Nucleus accumbens (tissue), 56 donors: ENCODE measurements at regions not wholly inside any gene's neighbourhood (a gene's known extent, or its start where the extent isn't known, plus 50 kb on each side); places are given as distances from the start of the nearest gene placed in this dataset.

Source experiments
- DNase-seq, 56 donors: peaks; one replicate each; lab custom pipeline; 2025; lab: John Stamatoyannopoulos, UW

DNA sequence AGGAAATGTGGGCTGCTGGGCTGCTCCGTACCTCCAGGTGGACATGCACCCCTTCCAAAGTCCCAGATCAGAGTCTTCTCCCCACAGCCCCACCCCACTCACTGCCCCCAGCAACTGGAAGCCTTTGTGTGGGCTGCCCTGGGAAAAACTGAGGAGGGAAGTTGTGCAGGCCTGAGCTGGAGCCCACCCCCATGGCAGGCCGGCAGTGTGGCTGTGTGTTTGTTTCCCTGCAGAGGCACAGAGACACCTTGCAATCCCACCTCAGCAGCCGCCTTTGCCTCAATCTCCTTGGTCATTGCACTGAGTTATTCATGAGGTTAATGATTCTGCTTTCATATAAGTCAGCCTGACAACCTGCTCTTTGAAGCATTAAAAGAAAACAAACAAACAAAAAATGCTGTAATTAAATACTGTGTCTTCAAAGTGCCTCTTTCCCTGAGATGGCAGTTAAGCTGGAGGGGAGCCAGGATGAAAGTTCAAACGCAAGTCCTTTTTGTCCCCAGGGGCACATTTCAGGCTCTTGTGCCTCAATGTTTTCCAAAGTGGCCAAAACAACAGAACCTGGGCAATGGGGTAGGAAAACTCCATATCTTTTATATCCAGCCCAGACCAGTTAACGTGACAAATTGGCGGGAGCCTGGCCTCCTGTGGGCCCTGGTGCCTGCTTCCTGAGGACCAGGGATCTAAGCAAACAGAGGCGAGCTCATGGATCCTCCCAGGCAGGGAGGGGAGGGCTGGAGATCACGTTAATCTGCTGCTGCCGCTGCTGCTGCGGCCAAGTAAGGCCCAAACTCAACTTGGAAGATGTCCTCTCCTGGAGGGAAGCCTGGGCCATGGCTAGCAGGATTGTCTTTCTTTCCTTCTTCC is 51.9 kb upstream of the TSPAN11 start:
- DNase-seq, result no peak

- no peak for DNase-seq
Measured at GRCh38 chr12:30870491-30871265, 55.9 kb upstream of the TSPAN11 start.

GRCh38 chr12:30867415-30867814 is 59.1 kb upstream of the TSPAN11 start:
- no peak for DNase-seq

- no peak for DNase-seq
Measured at GRCh38 chr12:30866256-30866655, 60.3 kb upstream of the TSPAN11 start.

- DNase-seq, result no peak
Measured at GRCh38 chr12:30863839-30864238, 62.7 kb upstream of the TSPAN11 start.

DNA sequence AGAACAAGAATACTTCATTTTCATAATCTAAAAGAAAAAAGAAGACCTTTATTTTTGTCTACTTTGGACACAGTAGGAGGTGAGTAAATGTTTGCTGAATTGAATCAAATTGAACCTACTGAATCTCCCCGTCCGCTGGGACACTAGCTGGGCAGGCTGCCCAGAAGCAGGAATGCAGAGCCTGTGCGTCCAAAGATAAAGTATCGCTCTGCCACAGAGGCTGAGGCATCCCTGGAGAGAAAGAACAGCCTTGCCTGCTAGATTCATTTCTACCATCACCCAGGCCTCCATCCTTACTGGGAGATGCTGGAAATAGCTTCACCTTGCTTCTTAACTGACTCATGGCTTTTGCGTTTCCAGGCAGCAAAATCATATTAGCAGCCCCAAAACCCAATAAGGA is 64.1 kb upstream of the TSPAN11 start:
- DNase-seq, result no peak

DNA sequence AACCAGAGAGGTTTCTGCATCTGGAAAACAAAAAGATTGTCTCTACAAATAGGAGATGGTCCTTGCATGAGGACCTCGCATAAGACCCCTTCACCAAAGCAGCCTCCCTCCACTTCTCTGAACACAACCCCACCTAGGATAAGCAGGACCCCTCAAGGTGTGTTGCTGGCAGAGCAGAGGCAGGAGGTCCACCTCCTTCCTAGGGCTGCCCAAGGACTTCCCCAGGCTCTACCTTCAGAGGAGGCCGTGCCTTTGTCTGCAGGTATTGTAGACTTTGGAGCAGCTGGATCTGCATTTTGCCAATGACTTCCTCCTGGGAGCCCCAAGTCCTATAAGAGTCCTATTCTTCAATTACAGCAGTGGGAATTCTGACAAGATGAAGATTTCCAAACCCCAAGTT is 67.3 kb upstream of the TSPAN11 start:
- DNase-seq, result no peak

DNA sequence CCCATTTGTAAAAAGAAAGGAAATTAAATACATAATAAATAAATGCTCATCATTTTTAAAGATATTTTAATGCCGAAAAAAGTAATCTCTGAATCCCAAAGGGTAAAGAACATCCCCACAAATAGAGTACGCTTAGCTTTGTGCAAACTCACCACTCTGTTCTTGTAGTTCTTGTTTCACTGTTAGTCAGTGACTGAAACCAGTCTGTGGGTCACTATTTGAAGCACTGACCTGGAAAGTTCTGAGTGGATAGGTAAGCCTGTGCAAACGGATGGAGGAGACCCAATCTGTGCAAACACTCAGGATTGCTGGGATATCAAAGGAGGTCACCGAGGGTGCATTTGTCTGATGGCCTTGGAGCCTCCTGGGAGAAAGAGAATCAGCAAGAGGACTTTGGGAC is 68.1 kb upstream of the TSPAN11 start:
- no peak for DNase-seq

GRCh38 chr12:30853561-30854133 is 72.9 kb upstream of the TSPAN11 start:
- no peak for DNase-seq

DNA sequence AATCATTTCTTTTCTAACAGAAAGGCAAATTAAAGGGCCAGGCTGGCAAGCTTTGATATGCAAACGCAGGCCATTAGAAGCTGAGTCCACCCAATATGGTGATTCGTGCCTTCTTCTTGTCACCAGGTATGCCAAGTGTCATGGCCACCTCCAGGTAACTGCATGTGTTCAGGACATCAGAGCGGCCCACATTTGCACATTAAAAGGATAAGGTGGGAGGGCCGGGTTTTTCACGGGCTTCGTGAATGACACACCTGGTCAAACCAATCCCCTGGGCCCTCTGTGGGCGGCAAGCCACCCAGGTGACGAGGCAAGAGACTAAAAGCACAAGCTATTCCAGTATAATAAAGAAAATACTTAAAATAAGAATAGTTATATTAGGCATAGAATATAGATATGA is 75.9 kb upstream of the TSPAN11 start:
- no peak for DNase-seq

DNA sequence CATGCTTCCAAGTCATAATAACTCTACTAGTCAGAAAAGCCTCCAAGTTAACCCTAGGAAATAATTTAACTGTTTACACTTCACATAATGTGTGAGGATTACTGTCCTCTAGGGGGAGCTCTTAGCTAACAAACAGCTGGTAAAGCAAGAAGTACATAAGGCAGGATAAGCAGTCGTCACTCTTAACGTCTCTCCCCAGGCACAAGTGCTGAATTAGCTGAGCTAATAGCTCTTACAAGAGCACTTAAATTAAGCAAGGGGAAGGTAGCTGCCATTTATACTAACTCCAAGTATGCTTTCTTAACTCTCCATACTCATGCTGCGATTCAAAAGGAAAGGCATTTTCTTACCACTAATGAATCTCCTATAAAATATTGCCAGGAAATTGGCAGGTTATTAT is 79.3 kb upstream of the TSPAN11 start:
- no peak for DNase-seq

DNA sequence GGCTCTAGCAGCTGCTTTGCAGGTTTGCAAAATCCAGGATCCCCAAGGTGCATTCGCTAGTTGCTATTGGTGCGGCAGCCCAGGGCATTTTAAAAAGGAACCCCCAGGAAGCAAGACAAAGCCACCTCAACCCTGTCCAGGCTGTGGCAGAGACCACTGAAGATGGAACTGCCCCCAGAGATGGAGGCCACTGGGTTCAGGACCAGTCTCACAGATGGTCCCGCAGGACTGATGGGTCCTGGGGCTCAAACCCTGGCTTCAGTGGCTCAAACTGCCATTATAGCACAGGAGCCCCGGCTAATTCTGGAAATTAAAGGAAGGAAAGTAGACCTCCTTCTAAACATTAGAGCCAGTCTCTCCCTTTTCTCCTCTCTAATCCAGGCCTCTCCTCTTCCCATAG is 79.8 kb upstream of the TSPAN11 start:
- DNase-seq, result no peak

DNA sequence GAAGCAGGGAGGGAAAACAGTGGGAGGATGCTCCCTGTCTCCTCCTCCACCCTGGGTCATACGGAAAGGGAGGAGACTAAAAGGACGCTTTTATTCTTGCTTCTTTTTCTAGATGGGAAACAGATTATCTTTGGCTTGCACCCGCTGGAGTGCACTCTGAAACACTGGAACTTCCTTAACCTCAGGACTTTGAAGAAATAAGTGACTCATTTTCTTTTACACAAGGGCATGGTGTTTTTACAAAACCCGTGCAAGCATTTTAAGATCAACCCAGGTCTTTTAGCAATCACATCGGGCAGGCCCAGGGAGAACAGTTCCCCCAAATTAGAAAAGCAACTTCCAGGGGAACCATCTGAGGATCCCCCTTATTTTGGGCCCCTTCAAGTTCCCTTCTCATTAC is 80.9 kb upstream of the TSPAN11 start:
- DNase-seq, result no peak

- DNase-seq, result no peak
Measured at GRCh38 chr12:30843211-30843610, 83.3 kb upstream of the TSPAN11 start.

- DNase-seq, result no peak
Measured at GRCh38 chr12:30840715-30841114, 85.8 kb upstream of the TSPAN11 start.

DNA sequence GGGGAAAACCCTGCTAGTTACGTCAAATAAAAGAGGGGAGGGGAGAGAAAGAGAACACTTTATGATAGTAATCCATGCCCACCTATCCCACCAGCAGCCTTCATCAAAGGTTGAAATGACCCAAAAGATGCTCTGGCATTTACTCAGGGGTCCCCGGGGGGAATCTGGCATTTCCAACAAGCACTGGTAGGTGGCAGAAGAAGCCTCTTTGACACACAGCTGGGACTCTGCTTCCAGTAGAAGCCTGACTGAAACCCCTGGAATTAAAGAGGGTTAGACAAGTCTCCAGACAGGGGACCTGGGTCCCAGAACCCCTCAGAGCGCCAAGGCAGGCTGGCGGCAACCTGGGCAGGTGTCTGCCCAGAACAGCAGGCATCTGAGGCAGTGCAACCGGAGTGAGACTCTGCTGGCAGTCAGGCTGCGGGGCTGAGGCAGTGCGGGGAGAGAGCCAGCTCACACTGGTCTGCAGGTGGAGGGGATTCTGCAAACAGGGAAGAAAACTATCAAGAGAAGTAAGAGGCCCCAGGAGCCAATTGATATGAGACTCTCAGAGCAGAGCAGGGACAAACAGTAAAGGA is 85.0 kb upstream of the CAPRIN2 start:
- DNase-seq, result no peak

- DNase-seq, result no peak
Measured at GRCh38 chr12:30837595-30837994, 82.8 kb upstream of the CAPRIN2 start.

DNA sequence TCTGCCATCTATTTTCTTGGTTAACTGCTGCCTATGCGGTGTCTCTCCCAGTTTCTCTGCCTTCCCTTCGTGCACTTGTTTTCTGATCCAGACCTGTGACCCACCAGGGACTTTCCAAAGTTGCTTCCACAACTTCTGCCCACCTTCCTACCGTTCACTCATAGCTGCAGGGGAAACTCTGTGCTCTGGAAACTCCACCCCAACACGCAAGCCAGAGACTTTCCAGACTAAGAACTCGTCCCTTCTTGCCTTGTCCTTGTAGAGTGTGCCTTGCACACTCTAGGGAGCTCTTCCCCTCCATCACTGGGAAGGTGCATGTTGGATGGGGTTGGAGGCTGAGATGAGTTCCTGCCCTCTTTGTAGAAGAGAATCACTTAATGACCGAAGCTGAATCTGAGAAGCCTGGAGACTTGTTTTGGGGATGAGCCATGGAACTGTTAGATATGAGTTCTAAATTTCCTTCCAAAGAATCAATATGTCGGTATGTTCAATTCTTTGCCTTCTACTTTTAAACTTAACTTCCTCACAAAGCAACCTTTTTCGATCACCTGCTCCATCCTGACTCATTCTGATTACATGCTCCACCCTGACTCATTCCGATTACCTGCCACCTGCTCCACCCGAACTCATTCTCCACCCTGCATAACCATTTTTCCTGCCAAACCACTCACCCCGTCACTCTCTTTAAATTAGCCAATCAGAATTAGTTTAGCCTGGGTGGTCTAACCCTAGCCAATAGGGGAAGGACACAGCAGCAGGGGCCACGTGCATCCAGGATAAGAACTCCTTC is 82.1 kb upstream of the CAPRIN2 start:
- DNase-seq, result peak in 2 of 56 donors; percentile 4 to 5

DNA sequence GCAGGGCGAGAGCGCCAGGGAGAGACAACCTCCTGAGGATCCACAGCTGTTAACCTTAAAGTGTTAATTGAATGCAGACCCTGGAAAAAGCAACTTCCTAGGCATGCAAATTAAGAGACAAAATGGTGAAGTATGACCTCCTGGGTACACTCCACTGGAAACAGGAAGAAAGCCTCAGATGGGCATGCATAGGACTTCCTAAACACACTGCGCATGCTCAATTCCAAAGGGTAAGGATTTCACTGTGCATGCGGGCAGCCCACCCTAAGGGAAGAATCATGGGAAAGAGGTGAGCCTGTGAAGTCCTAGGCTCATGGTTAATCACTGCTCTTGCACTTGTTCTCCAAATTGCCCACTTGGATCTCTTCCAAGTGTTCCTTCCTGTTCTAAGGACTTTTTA is 80.5 kb upstream of the CAPRIN2 start:
- DNase-seq, result no peak

DNA sequence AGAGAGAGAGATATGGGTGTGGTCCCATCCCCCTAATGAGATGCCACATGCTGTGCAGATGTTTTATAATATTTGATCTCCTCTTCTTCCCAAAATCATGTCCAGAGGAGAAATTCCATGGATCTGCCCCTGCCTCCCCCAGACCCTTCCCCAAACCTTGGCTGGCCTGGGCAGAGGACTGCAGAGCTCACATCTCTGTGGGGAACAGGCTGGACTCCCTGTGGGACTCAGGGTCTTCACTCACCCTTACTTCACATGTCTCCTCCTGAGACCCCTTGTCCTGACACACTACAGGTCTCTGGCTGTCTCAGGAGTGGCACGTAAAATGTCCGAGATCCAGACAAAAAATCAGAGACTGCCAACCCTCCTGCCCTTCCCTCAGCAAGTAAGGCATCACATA is 76.0 kb upstream of the CAPRIN2 start:
- no peak for DNase-seq
